Pancreas (tissue), 10 donors: ENCODE measurements at regions not wholly inside any gene's neighbourhood (a gene's known extent, or its start where the extent isn't known, plus 50 kb on each side); places are given as distances from the start of the nearest gene placed in this dataset.

Source experiments
- ATAC-seq, 4 donors: fragments of 200-7000 bp; cut with Tn5 transposase; one replicate each; pipeline versions ENCODE4 v1.8.0 to v1.9.1; 2020; ENCODE audit warnings: mild to moderate bottlenecking in 4 of 4, moderate library complexity in 4 of 4
- DNase-seq, 6 donors: peaks; one replicate each; pipeline ENCODE4 v3.0.0-alpha.2; 2020
- FAIRE-seq: peaks from 2 replicates; lab custom pipeline; 2012; peaks lifted over from hg19 to GRCh38; lab: Jason Lieb, UNC
- H3K27ac ChIP-seq, 4 donors: fragments of 200-600 bp; sonication (generic); 1 replicate in 3 of 4; 2 replicates in 1 of 4; pipeline versions ENCODE4 v1.5.0 to v1.8.0; 2020
- H3K27me3 ChIP-seq, 4 donors: fragments of 200-600 bp; one replicate each; pipeline ENCODE4 v1.8.0; 2021
- H3K36me3 ChIP-seq, 3 donors: fragments of 200-600 bp; sonication (generic) in 1 of 3; one replicate each; pipeline versions ENCODE4 v1.5.0 to v1.8.0; 2020 to 2021
- H3K4me1 ChIP-seq, 3 donors: fragments of 200-600 bp; one replicate each; pipeline ENCODE4 v1.8.0; 2021
- H3K4me3 ChIP-seq, 4 donors: fragments of 200-600 bp; sonication (generic) in 2 of 4; one replicate each; pipeline versions ENCODE4 v1.5.0 to v1.8.0; 2020 to 2021
- H3K9me3 ChIP-seq, 4 donors: fragments of 200-600 bp; one replicate each; pipeline ENCODE4 v1.8.0; 2021
- CTCF ChIP-seq, 4 donors: fragments of 200-600 bp; sonication (generic) in 3 of 4; IDR thresholded peaks; one replicate each; pipeline versions ENCODE4 v1.5.0 to v1.8.0; 2021; ENCODE audit warnings: antibody characterized with exemption in 4 of 4
- WGBS, 2 donors: extraction: QIAGEN DNeasy Blood & Tissue Kit; methylation state at CpG; one replicate each; pipeline ENCODE4 v1.1.7; 2013; 5-methylcytosine and 5-hydroxymethylcytosine counted together
- intact Hi-C, 3 donors: fragments of 100-400 bp; cut with DNase I; formaldehyde crosslinking; loops; one replicate each; pipeline versions ENCODE4 v1.11.1 to v1.14.2; 2022
- donor health status: healthy with polysubstance abuse.
- donor health status: DM: no; HTN: no; CAD: no; lungs with moderate emphysema.
- donor health status: DM: no; HTN: no; CAD: no.
- donor health status: control.
- donor health status: control.
- donor health status: Bipolar disorder and iron deficiency.
- donor health status: DM: yes; HTN: yes; CAD: no.
- donor health status: DM: no; HTN: no; CAD: no.
- donor health status: DM: no; HTN: no; CAD: no.
- donor health status: DM: yes; HTN: yes; CAD: no.

GRCh38 chr3:64432870-64433269, 207.6 kb upstream of the PRICKLE2 start:
- H3K27me3 ChIP-seq = no peaks in the 10 kb centered on the region

GRCh38 chr3:64431526-64432091, 206.3 kb upstream of the PRICKLE2 start:
- Histone ChIP-seq H3K27ac (no peak overlapping the region), H3K27me3 (no peaks in the 10 kb centered on the region), H3K36me3 (no peaks in the 10 kb centered on the region), H3K9me3 (no peaks in the 10 kb centered on the region), H3K4me3 (no peak overlapping the region), H3K4me1 (no peaks in the 10 kb centered on the region)
- FAIRE-seq (no peak), DNase-seq (no peak), ATAC-seq (no peak)
- no peak for TF ChIP-seq CTCF (IDR thresholded peaks at IDR 0.05)
- intact Hi-C loops = no loop called here
- WGBS, 2 donors = 81 to 83% methylated on average over 6 of the region's 6 CpGs

More at GRCh38 chr3:64432870-64433269, 207.6 kb upstream of the PRICKLE2 start:
- Histone ChIP-seq H3K4me3 (no peak overlapping the region), H3K27ac (no peak overlapping the region), H3K36me3 (no peaks in the 10 kb centered on the region), H3K4me1 (no peaks in the 10 kb centered on the region), H3K9me3 (no peaks in the 10 kb centered on the region)
- TF ChIP-seq CTCF (IDR thresholded peaks at IDR 0.05) = no peak
- WGBS, 2 donors = 90 to 91% methylated on average over 3 of the region's 3 CpGs
- DNase-seq (no peak), ATAC-seq (no peak), FAIRE-seq (no peak)
- intact Hi-C loops = no loop called here

GRCh38 chr3:64427671-64428070, 202.4 kb upstream of the PRICKLE2 start:
- H3K27me3 ChIP-seq = no peaks in the 10 kb centered on the region
- 82 to 83% methylated on average over 3 of the region's 3 CpGs for WGBS, 2 donors
- H3K4me3 ChIP-seq = no peak overlapping the region
- intact Hi-C loops = no loop called here
- H3K36me3 ChIP-seq = no peaks in the 10 kb centered on the region
- FAIRE-seq (no peak), ATAC-seq (no peak), DNase-seq (no peak)
- H3K27ac ChIP-seq = no peak overlapping the region
- H3K9me3 ChIP-seq = no peaks in the 10 kb centered on the region
- no peaks in the 10 kb centered on the region for H3K4me1 ChIP-seq
- no peak for TF ChIP-seq CTCF (IDR thresholded peaks at IDR 0.05)

GRCh38 chr3:64426551-64426950, 201.3 kb upstream of the PRICKLE2 start:
- intact Hi-C loops = no loop called here
- FAIRE-seq (no peak), DNase-seq (no peak), ATAC-seq (no peak)
- H3K4me3 ChIP-seq = no peak overlapping the region
- TF ChIP-seq CTCF (IDR thresholded peaks at IDR 0.05) = no peak
- no peaks in the 10 kb centered on the region for H3K27me3 ChIP-seq
- no peaks in the 10 kb centered on the region for H3K4me1 ChIP-seq
- no peaks in the 10 kb centered on the region for H3K36me3 ChIP-seq
- H3K27ac ChIP-seq = no peak overlapping the region
- H3K9me3 ChIP-seq = no peaks in the 10 kb centered on the region
- WGBS, 2 donors = 95 to 99% methylated on average over 3 of the region's 3 CpGs

GRCh38 chr3:64422932-64423331, 197.7 kb upstream of the PRICKLE2 start:
- Histone ChIP-seq H3K36me3 (no peaks in the 10 kb centered on the region), H3K27me3 (no peaks in the 10 kb centered on the region), H3K4me3 (no peak overlapping the region), H3K27ac (no peak overlapping the region), H3K4me1 (no peaks in the 10 kb centered on the region), H3K9me3 (no peaks in the 10 kb centered on the region)
- no peak for TF ChIP-seq CTCF (IDR thresholded peaks at IDR 0.05)
- ATAC-seq = no peak
- no peak for DNase-seq
- intact Hi-C loops = no loop called here
- 85 to 86% methylated on average over 4 of the region's 4 CpGs for WGBS, 2 donors
- FAIRE-seq = no peak
